Hematopoietic multipotent progenitor cell treated with erythropoietin and hydrocortisone succinate and interleukin-3 and kit ligand, for 8 days (in vitro differentiated cells): ENCODE measurements at regions not wholly inside any gene's neighbourhood (a gene's known extent, or its start where the extent isn't known, plus 50 kb on each side); places are given as distances from the start of the nearest gene placed in this dataset.
"Not testable (repeated sequence)": the region's sequence is repeated elsewhere in the genome, so short reads cannot be mapped to it uniquely, and the experiment has no call there.

Experiments used
- DNase-seq: peaks from one replicate; pipeline ENCODE4 v3.0.0-alpha.2; 2015

DNA sequence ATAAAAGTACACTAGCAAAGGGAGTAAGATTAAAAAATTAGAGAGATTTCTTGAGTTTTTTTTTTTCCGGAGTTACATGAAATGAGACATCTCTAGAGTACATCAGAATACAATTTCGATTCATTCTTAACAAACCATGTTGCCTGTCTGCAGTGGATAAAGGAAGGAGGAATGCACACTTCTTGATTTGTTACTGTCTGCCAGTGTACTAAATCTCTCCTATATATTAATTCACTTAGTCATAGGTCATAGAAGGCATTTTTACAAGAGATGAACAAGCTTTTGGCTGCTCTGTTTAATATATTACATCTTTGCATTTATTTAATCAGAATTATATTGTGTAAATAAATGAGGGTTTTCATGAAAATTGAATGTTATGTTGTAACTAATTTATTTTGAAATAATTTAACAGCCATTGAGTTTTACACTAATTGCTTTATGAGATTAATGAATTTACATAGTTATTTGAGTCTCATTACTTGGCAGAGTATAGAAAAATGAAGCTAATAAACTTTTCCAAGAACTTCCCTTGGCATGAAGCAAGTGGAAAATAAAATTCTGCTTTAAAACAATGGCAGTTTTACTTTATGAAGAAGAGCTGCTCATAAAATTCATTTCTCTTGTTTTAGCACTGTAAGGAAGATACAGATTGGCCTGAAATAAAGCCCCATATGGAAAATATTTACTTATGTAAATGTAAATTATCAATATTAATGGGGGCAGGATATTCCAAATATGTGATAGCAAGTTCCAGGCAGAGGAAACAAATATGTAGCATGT, 1284.7 kb downstream of the BRINP3 start:
- DNase-seq, result no peak

DNA sequence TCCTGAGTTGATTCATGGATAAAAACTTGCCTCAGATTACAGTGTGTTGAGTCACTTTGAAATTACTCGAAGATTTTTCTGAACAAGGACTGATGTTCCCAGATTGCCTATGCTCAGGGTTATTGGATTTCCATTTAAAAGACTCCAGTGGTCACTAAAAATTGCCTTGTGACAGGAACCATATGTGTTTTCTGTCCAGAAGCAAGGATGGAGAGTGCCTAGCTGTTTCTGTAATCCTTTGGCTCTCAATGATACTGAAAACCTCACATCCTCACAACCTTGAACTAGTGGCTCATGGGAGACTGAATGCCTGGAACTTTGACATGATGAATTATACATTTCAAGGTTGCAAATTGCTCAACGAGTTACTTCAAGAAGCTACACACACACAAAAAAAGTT, 1271.8 kb downstream of the BRINP3 start:
- no peak for DNase-seq

DNA sequence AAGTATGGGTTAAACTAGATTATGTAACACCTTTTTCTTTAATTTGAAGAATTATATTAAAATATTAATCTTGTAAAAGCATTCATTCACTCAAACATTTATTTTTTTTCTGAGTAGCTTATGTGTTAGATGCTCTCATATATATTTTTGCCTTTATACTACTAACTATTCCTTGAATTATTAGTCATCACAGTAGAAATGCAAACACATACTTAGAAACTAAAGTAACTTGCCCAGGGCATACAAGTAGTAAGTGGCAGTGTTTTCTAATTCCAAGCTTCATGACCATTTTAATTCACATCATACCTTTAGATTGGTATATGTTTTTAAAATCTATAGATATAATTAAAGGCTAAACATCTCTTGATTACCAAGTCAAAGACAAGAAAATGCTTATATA, 1271.0 kb downstream of the BRINP3 start:
- DNase-seq, result no peak

DNA sequence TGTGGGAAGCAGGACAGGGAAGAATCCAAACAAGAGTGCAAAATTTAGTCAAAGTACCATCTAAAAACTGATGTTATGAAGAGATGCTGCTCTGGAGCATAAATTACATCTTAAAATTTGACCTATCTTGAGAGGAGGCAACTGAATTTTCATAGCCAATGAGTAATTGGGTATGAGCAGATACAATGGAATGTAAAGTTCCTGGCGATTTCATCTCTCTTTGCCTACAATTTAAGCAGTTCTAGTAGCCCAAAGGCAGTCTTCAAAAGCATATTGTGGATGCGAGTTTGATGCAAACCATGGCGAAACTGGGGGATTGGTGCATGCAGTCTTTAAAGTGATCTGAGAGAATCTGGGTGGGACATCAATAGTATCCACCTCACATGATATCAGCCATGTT, 1265.9 kb downstream of the BRINP3 start:
- no peak for DNase-seq

DNA sequence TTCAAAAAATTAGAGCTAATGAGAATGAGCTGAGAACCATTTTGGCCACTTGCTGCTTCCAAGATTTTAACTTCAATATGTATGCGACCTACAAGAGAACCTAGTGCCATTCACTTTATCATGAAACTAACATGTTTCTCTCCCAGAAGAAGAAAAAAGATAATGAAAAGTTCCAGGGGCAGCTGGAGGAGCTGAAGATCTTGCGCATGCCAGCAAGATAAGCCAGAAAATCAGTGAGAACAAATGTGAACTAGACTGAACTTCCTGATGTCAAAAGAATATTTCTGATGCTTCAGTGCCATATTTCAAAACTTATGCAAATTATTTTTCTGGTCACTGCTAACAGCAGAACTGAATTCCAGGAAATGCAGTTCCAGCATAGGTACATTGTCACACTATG, 1265.1 kb downstream of the BRINP3 start:
- DNase-seq, result no peak

DNA sequence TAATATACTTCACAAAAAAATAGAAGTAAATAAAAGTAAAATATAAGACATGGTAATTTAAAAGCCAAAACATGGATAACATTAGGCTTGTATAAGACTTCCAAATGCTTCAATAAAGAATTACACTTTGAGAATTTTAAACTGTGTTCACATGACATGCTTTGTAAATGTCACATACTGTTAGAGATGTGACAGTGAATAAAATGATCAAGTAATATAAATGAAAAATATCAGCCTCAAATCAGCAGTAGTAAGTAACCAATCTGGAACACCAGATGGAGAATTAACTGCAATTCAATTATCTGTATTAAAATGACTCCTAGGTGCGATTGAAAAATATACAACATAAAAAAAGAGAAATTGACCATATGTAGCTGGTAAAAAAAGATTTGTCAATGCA, 1260.8 kb downstream of the BRINP3 start:
- DNase-seq, result no peak

DNA sequence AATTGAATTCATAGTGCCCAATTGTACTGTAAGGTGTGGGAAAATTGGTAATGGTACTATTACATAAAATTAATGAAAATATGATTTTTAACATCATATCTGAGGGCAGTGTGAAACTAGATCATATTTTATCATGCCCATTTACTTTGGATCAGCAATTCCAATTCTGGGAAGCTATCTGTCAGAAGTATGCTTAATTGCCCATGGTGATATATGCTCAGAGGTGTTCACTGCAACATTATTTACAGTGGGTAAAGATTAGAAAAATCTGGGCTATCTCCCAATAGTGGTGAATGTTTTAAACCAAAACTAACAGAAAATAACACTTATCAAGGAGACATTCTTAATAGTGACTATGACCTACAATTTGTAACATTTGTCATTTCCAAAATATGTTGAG, 1260.0 kb downstream of the BRINP3 start:
- DNase-seq, result no peak

DNA sequence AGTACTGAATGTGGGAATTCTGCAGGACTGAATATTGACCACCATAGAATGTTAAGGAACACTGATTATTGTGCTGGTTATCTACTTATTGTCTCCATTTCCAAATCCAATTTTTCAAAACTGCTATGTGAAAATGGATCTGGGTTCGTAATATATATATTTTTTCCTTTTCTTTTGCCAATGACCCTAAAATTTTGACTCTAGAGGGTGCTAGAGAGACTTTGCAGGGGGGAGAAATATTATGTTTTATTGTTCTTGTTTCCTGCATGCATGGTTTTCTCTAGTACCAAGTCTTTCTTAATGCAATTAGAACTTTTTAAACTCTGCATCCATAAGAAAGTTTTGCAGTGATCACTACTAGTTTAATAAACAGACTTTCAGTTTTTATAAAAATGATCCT, 1256.9 kb downstream of the BRINP3 start:
- DNase-seq, result no peak

DNA sequence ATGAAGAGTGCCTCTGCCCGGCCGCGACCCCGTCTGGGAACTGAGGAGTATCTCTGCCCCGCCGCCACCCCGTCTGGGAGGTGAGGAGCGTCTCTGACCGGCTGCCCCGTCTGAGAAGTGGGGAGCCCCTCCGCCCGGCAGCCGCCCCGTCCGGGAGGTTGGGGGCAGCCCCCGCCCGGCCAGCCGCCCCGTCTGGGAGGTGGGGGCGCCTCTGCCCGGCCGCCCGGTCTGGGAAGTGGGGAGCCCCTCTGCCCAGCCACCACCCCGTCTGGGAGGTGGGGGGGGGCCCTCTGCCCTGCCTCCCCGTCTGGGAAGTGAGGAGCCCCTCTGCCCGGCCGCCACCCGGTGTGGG, 1251.9 kb downstream of the BRINP3 start:
- not testable (repeated sequence) for DNase-seq

DNA sequence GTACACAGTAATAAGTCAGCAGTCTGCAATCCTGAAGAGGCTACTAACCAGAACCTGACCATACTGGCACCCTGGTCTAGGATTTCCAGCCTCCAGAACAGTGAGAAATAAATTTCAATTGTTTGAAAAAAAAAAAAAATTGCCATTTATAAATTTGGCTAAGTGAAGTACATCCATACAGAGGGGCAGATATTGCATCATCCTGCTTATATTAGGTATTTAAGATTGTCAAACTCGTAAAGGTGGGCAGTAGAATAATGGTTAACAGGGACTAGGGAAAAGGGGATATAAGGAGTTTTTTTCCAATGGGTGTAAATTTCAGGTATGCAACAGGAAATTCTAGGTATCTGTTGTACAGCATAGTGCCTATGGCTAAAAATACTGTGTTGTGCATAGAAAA, 1250.9 kb downstream of the BRINP3 start:
- DNase-seq, result no peak

DNA sequence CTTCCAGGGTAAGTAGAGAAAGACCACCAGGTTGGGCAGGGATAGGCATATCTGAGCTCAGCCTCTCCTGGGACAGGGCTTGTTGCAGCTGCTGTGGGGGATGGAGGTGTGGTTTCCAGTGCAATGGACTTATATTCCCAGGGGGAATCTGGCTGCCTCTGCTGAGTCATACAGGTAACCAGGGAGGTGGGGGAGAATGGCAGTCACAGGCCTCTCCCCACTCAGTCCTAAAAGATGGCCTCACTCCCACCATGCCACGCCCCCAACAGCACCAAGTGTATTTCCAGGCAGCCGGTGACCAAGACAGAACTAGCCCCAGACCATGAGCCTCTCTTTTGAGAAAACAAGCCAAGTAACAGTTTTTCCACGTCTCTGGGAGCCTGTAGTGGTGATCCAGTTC, 1240.7 kb downstream of the BRINP3 start:
- no peak for DNase-seq

DNA sequence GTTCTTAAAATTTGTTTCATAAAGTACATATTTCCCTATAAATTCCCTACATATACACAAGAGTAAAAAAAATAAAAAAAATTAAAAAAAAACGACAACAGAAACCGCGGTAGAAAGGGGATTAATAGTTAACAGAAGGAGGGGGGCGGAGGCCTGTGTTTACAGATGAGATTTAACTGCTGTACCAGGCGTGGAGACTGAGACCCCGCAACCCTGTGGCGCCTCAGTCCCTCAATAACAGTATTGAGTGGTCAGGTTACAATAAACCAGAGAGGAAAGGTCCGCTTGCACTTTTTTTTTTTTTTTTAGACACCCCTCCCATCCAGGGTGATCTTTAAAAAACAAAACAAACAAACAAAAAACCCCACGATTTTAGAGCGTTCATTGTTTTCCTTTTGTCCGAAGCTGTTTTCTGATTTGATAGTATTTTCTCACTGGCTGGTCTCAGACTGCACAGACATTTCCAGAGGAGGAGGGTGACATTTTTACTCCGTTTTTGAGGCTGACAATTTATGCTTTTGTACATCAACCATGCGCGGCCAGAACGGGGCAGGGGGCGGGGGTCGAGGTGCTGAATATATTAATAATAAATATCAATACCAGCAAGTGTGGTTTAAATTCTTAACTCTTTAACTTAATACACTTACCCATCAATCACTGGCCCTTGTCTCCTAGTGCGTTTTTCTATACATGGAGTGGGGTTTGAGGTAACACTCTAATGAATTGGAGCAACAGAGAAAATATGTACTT, 1223.9 kb downstream of the BRINP3 start:
- DNase-seq, result no peak

DNA sequence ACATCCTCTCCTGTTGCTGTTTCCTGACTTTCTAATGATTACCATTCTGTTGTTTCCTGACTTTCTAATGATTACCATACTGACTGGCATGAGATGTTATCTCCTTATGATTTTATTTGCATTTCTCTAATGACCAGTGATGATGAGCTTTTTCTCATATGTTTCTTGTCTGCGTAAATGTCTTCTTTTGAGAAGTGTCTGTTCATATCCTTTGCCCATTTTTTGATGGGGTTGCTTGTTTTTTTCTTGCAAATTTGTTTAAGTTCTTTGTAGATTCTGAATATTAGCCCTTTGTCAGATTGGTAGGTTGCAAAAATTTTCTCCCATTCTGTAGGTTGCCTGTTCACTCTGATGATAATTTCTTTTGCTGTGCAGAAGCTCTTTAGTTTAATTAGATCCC, 1216.5 kb downstream of the BRINP3 start:
- DNase-seq, result not testable (repeated sequence)

DNA sequence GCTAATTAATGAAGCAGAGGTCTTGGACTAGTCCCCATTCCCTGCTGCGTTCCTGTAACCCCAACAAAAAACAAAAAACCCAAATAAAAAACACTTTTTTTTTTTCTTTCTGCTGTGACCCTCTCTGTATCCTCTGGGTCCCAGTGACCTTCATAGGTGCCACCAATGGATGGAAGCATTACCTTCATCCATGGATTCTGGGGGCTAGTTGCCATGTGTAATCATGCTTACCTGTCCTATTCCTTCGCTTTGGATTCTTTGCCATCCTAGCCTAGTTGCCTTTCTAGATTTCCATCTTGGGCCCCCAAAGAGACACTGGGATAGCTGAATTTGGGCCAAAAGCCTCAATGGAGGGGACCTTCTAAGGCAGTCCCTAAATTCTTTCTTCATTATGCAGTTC, 1208.7 kb downstream of the BRINP3 start:
- no peak for DNase-seq

DNA sequence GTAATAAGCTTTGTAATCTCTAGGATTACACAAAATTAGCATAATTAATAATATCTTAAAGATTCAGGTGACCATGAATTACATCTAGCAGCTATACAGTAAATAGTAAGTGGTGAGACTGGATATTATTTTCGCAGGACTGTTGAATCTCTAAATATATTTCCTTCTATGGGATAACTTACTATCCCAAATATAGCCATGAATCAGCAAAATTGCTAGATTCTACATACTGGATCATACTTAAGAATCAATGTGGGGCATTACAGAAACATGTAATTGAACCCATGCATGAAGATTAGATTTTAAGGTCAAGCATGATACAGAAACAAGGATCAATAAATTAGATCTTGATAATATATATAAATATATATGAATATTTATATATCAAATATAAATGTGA, 1203.4 kb downstream of the BRINP3 start:
- no peak for DNase-seq

DNA sequence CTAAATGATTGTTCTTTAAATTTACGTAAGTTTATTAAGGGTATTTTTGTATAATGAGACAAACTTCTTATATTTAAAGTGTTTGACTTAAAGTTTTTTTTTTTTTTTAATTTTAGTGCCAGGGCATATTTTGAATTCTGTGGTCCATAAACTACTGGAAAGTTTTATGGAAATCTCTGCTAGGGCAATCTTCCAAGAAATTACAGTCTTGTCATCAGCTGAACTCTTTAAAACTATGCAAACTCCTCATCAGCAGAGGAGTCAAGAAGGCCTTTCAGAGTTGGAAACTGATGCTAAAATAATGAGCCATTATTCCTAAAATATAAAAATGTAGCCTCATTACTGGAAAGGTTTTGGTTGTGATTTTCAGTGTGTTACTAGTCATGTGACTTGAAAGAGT, 1201.9 kb downstream of the BRINP3 start:
- DNase-seq, result no peak

DNA sequence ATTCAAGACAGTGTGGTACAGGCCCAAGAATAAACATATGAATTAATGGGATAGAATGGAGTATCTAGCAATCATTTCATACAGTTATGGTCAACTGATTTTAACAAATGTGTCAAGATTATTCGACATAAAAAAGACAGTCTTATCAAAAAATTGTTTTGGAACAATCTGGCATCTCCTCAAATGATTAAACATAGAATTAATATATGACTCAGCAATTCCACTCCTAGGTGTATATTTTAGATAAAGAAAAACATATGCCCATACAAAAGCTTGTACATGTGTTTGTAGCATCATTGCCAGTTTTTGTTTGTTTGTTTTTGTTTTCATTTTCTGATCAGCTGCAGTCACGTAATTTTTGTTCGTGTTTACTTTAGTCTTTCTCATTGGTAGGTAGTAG, 1188.3 kb downstream of the BRINP3 start:
- DNase-seq, result no peak

DNA sequence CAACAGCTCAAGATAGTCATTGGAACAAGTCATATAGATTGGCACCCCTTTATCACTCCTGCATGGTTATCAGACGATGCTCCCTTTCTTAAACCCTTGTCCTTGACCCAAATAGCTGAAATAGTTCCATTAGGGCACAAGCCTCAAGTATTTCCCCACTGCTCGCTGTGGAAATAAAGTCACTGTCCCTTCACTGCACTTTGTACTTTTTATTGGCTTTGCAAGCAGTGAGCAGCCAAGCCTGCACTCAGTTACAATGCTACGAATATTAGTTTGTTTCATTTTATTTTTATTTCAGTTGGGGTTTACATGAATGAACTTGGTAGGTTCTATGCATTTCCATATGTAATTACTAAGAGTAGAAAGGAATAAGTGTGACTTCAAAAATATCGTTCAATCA, 1176.4 kb downstream of the BRINP3 start:
- DNase-seq, result no peak

DNA sequence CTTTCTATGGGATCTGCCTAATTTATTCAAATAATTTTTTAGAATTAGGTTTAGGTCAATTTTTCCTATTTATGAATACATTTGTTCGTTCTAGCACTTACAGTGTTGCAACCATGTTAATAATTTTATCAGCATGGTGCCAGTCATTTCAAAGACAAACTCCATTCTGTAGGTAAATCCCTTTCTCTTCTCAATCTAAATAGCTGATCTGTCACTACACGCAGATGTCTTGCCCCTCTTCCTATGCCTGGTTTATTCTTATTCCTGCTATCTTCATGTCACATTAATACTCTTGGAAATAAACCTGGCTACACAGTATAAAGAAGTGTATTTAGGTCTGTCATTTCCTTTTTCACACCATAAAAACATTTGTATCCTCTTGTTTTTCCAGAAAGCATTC, 1172.4 kb downstream of the BRINP3 start:
- no peak for DNase-seq

DNA sequence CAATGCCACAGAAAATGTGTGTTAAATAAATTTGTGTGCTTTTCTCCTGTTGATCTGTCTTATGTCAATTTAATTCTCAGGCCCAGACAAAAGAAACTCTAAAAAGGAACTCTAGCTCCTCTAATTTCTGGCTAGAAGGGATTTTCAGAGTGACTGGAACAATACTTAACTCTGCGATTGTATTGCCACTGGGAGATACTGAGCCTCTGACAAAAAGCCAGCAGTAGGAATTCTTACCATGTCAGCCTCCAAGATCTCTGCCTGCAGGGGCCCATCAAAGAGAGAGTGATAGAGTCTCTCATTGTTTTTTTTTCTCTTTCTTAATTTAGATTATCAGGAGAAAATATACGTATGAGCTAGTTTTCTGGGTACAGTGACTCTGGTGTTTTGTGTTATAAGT, 1165.7 kb downstream of the BRINP3 start:
- no peak for DNase-seq

DNA sequence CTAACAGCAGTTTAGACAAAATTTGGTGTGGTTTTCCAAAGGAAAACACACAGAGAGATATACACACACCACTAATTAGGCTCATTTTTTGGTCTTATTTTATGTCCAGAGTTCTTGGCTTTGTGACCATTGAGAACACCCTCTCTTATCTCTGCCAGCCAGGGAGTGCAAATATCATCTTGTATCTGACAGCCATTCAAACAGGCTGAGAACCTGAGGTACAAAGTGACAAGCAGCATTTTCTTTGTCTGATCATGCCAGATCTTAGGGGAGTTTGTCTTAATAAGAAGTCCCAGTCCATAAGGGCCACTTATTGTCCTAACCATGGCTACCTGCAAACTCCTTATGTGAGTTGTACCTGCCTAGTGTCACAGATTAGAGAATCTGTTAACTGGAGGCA, 1165.2 kb downstream of the BRINP3 start:
- DNase-seq, result peak; percentile 1

DNA sequence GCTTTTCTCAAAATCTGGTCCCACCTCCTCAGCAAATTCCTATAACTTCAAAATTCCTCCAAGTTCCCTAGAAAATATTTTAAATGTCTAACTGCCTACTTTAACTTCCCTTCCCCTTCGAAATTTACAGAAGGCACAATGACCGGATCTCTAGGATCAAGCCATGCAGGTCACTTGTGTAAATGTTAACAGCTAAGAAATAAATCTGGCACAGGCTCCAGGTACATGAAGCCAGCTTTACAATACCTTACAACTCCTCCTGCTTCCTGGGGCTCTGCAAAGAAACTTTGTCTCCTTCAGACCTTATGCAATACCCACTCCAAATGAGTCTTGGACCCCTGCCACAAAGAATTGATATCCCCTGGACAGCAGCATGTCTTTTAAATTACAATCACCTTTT, 1164.2 kb downstream of the BRINP3 start:
- DNase-seq, result no peak

DNA sequence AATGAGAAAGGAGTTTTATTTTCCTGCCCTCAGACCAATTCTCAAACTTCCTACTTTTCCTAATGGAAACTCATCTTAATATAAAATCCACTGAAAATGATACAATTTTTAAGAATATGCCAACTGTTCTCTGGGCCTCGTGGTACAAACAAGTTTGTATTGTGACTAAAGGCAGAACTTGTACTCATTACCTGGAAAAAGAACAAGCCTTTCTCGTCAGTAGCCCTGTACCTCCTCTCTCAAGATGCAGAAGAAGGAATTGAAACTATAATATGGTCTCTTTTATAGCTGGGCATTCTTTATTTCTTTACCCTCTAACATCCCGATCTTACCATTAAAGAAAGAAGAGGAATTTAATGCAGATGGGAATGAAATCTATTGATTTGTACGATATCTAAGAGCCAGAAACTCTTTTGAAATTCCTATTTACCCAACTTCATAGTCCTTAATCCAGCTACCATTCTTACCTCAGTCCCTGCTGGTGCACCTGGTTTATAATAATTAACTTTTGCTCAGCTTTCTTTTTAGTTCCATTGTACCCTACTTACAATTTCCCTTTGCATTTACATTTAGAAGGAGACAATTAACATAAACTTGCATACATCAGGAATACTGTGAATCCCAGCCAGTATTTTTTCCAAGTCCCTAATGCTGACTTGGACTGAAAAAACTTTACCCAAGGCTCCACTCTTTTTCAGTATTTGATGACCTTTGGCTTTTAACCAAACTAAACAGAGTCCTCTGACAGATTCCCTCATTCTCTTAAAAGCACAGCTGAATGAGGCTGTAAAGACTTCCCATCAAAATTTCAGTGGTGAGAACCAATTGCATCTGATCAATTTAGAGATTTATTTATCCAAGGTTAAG, 1162.4 kb downstream of the BRINP3 start:
- DNase-seq, result no peak

DNA sequence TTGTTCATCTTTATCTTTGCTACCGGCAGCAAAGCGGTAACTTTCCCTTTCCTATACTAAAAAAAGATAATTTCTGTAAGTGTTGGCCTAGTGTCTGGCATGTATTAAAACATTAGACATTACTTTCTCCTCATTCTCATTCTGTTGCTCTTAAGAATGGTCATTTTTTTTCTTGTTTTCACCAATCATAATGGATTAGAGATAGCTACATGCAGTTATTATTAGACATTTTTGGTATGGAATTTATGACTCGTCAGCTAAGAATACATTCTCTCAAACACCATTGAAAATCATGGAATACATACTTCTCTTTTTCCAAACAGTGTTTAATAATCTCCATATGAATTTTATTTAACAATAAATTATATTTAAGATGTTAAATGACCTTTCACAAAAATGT, 1154.6 kb downstream of the BRINP3 start:
- DNase-seq, result no peak
